ENCODE measurements at regions not wholly inside any gene's neighbourhood (a gene's known extent, or its start where the extent isn't known, plus 50 kb on each side); places are given as distances from the start of the nearest gene placed in this dataset.

- H3K9me3 Mint-ChIP-seq (ENCODE audit: unreplicated experiment), result no peaks in the 10 kb centered on the region
- peaks cover 4% of the 10 kb centered on the region for H3K27me3 Mint-ChIP-seq (ENCODE audit: unreplicated experiment)
- DNase-seq (ENCODE audit: low spot score), result no peak
- no peak for TF ChIP-seq CTCF (IDR thresholded peaks at IDR 0.05; ENCODE audit: unreplicated experiment)
- H3K4me1 Mint-ChIP-seq (ENCODE audit: unreplicated experiment), result peaks cover 2% of the 10 kb centered on the region
- H3K27ac Mint-ChIP-seq (ENCODE audit: unreplicated experiment), result no peak overlapping the region
- H3K36me3 Mint-ChIP-seq (ENCODE audit: low read depth, unreplicated experiment), result no peaks in the 10 kb centered on the region
- H3K4me3 Mint-ChIP-seq (ENCODE audit: unreplicated experiment), result no peak overlapping the region
Measured at GRCh38 chr6:96301023-96301422, 220.6 kb upstream of the UFL1 start.

- DNase-seq (ENCODE audit: low spot score), result no peak
- Mint-ChIP-seq H3K36me3 (ENCODE audit: low read depth, unreplicated experiment) (no peaks in the 10 kb centered on the region), H3K27ac (ENCODE audit: unreplicated experiment) (no peak overlapping the region), H3K27me3 (ENCODE audit: unreplicated experiment) (peaks cover 4% of the 10 kb centered on the region), H3K9me3 (ENCODE audit: unreplicated experiment) (no peaks in the 10 kb centered on the region), H3K4me1 (ENCODE audit: unreplicated experiment) (peaks cover 2% of the 10 kb centered on the region), H3K4me3 (ENCODE audit: unreplicated experiment) (no peak overlapping the region)
- no peak for TF ChIP-seq CTCF (IDR thresholded peaks at IDR 0.05; ENCODE audit: unreplicated experiment)
Measured at GRCh38 chr6:96301781-96302180, 219.8 kb upstream of the UFL1 start.

- no peak for DNase-seq (ENCODE audit: low spot score)
- Mint-ChIP-seq H3K36me3 (ENCODE audit: low read depth, unreplicated experiment) (no peaks in the 10 kb centered on the region), H3K4me1 (ENCODE audit: unreplicated experiment) (peaks cover 2% of the 10 kb centered on the region), H3K4me3 (ENCODE audit: unreplicated experiment) (no peak overlapping the region), H3K9me3 (ENCODE audit: unreplicated experiment) (no peaks in the 10 kb centered on the region), H3K27ac (ENCODE audit: unreplicated experiment) (no peak overlapping the region), H3K27me3 (ENCODE audit: unreplicated experiment) (peaks cover 4% of the 10 kb centered on the region)
- TF ChIP-seq CTCF (IDR thresholded peaks at IDR 0.05; ENCODE audit: unreplicated experiment), result no peak
Measured at GRCh38 chr6:96302991-96303390, 218.6 kb upstream of the UFL1 start.

- no peak overlapping the region for H3K4me3 Mint-ChIP-seq (ENCODE audit: unreplicated experiment)
Measured at GRCh38 chr6:96304997-96305396, 216.6 kb upstream of the UFL1 start.

GRCh38 chr6:96330884-96331283 is 190.7 kb upstream of the UFL1 start:
- H3K36me3 Mint-ChIP-seq (ENCODE audit: low read depth, unreplicated experiment), result no peaks in the 10 kb centered on the region
- H3K9me3 Mint-ChIP-seq (ENCODE audit: unreplicated experiment), result no peaks in the 10 kb centered on the region
- no peaks in the 10 kb centered on the region for H3K4me1 Mint-ChIP-seq (ENCODE audit: unreplicated experiment)

More at GRCh38 chr6:96304997-96305396, 216.6 kb upstream of the UFL1 start:
- Mint-ChIP-seq H3K4me1 (ENCODE audit: unreplicated experiment) (peaks cover 2% of the 10 kb centered on the region), H3K9me3 (ENCODE audit: unreplicated experiment) (no peaks in the 10 kb centered on the region), H3K27me3 (ENCODE audit: unreplicated experiment) (peaks cover 4% of the 10 kb centered on the region), H3K27ac (ENCODE audit: unreplicated experiment) (no peak overlapping the region), H3K36me3 (ENCODE audit: low read depth, unreplicated experiment) (no peaks in the 10 kb centered on the region)
- no peak for TF ChIP-seq CTCF (IDR thresholded peaks at IDR 0.05; ENCODE audit: unreplicated experiment)
- DNase-seq (ENCODE audit: low spot score), result no peak

More at GRCh38 chr6:96330884-96331283, 190.7 kb upstream of the UFL1 start:
- H3K4me3 Mint-ChIP-seq (ENCODE audit: unreplicated experiment), result no peak overlapping the region
- no peaks in the 10 kb centered on the region for H3K27me3 Mint-ChIP-seq (ENCODE audit: unreplicated experiment)
- no peak for DNase-seq (ENCODE audit: low spot score)
- TF ChIP-seq CTCF (IDR thresholded peaks at IDR 0.05; ENCODE audit: unreplicated experiment), result no peak
- H3K27ac Mint-ChIP-seq (ENCODE audit: unreplicated experiment), result no peak overlapping the region

Measured in endothelial cell (in vitro differentiated cells).